ENCODE measurements at regions not wholly inside any gene's neighbourhood (a gene's known extent, or its start where the extent isn't known, plus 50 kb on each side); places are given as distances from the start of the nearest gene placed in this dataset.
A peak's percentile ranks its signal among the peaks of the same experiment; 100 is the strongest.

DNA sequence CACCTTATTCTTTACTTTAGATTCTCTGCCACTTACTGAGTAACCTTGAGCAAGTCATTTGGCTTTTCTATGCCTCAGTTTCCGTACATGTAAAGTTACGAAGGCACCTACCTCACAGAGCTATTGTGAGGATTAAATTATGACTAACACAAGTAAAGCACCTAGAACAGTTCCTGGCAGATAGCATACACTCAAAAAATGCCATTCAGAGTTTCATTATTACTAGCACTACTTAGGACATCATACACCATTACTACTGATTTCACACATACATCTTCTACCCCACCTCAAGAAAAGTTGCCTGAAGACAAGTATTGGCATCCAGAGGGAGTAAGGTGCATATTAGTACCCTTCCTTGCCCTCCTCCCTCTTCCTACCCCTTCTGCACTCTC, 107.8 kb downstream of the OGFRL1 start:
- no peak for DNase-seq (ENCODE audit: low spot score)

DNA sequence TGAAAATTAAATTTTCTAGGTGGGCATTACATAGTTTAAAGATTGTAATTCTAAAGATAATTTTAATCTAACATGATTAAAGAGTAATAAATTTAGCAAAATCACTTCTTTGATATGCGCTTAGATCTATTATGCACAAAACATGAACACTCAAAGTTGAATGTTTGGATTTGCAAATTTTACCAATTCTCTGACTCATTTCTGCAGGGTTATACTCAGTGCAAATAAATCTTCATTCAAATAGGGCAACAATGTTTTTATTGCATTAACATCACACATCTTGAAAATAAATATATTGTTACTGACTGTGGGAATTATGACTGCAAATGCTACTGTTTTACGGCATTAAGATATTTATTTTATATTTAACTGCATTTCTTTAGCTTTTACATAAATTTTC, 110.7 kb downstream of the OGFRL1 start:
- no peak for DNase-seq (ENCODE audit: low spot score)

DNA sequence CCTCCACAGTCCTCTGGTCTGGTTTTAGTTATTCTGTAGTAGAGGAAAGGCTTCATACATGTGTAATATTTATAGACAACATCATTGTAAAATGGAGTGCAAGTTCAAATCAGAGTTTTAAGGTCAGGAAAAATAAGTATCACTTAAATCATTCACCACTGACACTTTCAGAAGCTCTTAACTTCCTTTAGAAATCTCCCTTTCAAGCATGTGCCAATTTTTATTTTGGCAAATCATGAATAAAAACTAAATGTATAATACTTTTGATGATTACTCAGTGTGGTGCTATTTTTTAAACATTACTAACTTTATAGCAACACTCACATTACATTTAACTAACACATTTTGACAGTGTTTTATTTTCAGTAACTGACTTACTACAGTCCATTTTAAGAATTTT, 112.2 kb downstream of the OGFRL1 start:
- DNase-seq (ENCODE audit: low spot score), result no peak

DNA sequence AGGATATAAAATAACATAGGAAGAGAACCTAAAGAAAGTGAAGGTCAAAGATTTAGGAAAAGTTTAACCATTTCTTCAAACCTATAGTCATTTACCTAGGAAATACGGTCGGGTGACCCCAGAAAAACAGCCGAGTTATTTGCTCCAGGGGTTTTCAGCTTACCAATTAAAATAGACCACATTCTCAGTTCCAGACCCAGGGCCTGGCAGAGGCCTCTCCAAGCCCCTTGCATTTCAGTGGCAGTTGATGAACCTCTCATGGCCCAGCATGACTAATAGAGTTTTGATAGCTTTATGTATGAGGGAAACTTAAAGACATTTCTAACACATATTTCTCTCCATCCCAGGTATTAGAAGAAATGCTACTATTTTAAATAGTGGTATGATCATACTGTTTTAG, 113.5 kb downstream of the OGFRL1 start:
- no peak for DNase-seq (ENCODE audit: low spot score)

DNA sequence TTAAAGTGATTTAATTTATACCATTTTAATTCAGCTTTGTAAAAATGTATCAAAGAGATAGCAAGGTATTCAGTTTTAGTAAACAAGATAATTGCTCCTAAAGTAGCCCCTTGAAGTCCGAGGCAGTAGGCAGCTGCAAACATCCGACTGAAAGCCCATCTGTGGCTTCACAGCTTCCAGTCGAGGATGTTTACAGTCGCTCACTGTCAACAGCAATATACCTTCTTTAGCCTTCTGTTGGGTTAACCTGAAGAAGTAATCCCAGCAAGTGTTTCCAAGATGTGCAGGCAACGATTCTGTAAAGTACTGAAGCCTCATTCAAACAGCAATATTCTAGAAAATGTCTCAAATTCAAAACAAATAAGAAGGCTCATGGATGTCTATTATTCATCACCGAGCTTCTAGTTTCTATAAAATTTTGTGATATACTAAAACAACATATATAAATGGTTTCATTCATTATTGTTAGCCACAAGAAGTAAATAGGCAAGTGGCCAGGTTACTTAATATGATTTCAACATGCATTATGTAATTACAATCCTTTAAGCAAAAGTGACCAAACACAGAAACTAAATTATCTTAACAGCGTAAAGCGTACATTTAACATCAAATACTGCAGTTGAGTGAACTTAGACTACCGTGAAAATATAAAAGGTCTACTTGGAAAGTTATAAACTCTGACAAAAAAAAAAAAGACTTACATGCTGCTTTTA, 115.0 kb downstream of the OGFRL1 start:
- no peak for DNase-seq (ENCODE audit: low spot score)

DNA sequence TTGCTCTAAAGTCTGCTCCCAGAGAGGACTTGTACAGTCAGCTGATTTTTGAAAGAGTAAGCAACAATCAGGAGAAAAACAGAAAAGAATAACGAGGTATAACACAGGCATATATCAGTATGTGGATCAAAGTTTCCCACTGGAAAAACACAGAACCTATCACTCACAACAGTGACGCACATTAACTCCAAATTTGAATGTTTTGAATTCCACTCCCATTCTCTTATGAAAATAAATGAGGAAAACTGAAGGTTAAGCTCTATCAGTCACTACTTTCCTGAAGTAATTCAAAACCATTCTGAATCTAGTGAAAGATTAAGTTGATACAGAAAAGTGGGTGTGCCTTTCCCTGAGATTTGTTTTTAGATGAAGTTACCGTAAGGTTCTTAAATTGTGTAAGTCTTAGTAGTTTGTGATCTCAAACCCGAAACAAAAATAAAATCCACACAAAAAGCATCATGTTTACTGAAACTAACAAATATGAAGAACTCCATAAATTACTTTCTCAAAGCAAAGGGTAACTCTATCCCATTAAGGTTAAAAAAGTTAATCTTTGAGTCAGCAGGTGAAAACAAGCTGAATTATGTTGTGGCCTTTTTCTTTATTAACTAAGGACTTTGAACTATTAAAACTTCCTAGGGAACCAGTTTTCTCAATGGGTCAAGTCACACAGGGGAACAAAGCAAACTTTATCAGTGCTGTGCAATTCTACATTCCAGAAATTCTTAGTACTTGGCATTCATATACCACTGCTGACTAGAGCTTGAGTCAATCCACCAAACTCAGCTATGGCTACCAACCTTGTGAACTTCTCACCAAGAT, 115.7 kb downstream of the OGFRL1 start:
- no peak for DNase-seq (ENCODE audit: low spot score)

DNA sequence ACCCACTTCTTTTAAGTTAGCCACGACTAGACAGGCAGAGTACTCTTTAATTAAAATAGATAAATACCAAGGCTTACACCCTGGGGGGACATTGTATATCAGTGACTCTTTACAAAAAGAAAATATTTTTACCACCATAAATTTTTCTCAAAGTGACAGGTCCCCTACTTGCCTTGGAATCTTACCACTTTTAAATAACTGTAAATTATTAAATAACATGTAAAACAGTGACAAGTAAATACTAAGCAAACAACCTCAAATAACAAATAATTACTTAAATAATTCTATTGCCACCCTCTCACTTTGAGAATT, 116.3 kb downstream of the OGFRL1 start:
- no peak for DNase-seq (ENCODE audit: low spot score)

DNA sequence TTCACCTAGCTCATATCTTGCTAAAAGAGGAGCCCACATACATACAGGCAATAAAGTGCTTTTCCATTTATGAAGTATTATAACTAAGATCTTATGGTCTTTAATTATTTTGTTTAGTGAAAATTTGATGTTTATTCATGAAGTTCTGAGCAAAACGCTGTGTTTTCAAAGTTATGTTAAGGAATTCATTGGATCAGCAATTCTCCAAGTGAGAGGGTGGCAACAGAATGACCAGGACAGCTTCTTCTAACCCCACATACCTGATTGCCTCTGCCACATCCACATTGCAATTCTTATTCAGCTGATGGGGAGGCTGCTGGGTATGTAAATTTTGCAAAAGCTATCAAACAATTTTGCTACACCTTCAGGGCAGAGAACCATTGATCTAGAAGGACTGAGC, 116.8 kb downstream of the OGFRL1 start:
- no peak for DNase-seq (ENCODE audit: low spot score)

DNA sequence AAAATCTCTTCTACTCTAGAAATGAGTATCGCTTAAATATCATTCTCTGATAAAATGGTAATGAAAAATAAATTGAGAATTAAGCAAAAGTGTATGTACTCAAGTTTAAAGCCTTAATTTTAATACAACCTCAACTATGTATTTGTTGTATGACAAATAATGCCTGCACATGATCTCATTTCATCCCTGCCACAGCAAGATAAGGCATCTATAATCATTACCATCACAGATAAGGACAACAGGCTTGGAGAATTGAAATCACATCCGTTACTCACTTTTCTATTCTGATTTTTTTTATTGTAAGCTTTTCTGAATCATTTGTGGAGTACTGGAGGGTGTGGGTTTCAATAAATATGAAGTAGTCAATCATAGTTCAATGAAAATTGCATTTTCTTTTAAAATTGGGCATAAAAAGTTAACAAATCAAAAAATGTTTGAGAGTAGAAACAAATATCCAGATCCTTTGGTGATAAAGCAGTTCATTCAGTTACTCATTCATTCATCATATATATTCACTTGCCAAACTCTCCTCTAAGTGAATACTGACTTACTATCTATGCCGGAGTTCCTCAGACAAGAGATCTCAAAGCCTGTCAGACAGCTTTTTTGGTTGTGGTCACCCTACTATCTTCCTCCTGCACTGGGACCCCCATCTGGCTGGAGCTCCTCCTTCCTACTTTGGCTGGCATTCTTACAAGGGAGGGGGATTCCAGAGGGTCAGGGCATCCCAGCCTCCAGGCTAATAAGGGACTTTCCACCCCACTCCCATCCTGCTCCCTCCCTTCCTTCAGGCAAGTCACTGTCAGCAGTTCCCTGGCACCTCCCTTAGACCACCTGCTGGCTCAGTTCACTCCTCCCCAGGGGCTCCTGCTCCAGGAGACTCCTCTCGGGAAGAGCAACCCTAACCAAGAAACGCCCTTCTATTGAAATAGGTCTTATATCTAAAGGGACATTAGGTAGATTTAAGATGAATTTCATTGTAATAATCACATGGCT, 118.6 kb downstream of the OGFRL1 start:
- no peak for DNase-seq (ENCODE audit: low spot score)

DNA sequence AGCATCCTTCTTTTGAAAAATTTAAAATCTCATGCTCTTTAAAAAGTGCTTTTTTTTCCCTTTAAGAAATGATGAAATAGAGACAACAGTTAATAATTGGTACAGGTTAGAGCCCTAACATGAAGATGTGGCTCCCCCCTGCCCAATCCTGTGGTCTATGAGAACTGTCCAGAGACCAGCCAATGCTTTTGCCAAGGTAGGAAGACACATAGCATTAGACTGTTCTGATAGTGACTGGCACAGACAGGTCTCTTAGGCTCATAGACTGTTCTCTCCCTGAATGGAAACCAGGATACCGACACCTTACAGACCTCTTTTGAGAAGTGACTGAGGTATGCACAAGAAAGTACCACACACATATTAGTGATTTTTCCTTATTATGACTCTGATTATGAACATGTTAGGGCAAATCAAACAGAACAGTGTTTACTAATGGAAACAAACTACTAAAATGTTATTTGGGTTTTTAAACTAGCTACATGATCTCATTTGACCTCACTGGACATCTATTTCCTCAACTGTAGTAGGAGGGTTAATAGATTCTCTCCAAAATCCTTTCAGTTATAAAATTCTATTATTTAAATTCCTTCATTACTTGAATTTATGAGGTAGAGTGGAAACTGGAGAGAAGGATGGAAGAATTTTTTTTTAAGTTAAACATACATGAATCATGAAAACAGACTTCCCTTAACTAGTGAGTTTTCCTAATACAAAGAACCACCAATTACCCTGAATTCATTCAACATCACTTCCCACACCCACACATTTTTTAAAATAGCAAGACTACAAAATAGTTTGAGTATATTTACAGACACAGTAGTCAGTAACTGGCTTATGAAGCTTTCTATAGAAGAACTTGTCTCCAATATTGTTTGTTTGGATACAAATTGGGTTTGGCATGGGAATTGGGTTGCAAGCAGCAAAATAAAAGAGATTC, 120.4 kb downstream of the OGFRL1 start:
- DNase-seq (ENCODE audit: low spot score), result no peak

DNA sequence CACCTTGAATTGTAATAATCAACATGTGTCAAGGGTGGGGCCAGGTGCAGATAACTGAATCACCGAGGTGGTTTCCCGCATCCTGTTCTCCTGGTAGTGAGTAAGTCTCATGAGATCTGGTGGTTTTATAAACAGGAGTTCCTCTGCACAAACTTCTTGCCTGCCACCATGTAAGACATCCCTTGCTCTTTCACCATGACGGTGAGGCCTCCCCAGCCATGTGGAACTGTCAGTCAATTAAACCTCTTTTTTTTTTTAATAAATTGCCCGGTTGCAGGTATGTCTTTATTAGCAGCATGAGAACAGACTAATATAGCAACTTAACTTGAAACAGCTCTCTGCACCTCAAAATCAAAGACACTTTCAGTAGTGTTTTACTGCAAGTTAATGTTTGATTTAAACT, 121.6 kb downstream of the OGFRL1 start:
- DNase-seq (ENCODE audit: low spot score), result no peak

DNA sequence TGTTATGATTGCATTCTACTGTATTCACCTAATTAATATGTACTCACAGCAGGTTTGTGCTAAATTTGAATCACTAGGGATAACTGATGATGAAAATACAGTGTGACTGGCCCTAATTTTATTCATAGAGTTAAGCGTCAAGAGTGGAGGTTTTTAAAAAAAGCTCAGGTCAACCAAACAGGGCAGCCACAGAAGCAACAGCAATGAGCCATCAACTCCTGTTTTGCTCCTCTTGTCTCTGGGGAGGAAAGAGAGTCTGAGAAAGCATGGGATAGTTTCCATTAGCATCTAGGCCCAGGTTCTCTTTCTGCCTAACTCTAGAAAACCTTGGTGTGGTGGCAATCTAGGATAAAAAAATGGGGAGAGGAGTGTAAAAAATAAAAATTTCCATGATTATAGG, 122.1 kb downstream of the OGFRL1 start:
- no peak for DNase-seq (ENCODE audit: low spot score)

DNA sequence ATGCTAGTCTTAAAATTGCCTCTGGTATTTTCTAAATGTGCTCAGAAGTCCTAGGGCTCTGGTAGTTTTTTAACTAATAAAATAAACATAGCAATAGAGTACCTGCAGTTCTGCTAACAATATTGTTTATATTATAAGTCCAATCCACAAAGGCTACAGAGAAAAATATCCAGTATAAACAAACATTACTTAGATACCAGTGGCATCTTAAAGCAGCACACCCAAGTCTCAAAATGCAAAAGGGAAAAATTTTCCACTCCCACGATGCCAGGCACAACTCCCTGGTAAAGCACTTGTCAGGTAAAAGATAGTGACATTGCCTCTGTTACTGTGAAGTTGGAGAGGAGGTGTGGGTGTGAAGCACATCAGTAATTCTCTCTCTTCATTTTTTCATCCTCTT, 123.3 kb downstream of the OGFRL1 start:
- DNase-seq (ENCODE audit: low spot score), result no peak

DNA sequence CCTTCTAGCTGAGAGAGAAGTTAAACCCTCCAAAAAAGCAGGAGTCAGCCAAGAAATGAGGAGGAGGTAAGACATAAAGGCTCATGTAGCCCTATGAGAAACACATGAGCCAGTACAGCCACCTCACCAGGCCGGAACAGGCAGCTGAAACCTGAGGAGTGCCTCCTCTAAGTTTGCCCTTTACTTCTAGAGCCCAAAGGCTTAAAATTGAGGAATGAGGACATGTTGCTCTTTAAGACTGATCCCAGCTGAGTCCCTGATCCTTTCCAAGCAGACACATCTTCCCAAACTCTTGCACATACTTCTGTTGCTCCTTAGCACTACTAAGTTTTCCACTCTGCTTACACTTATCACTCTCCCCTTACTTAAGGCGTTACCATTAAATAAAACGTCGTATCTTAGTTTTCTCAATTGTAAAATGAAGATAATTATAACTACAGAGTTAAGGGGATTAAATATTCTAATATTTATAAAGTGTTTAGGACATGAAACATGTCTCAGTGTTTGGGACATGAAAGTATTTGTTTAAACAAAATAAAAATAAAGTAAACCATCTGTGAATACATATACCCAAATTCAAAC, 124.0 kb downstream of the OGFRL1 start:
- DNase-seq (ENCODE audit: low spot score), result no peak

DNA sequence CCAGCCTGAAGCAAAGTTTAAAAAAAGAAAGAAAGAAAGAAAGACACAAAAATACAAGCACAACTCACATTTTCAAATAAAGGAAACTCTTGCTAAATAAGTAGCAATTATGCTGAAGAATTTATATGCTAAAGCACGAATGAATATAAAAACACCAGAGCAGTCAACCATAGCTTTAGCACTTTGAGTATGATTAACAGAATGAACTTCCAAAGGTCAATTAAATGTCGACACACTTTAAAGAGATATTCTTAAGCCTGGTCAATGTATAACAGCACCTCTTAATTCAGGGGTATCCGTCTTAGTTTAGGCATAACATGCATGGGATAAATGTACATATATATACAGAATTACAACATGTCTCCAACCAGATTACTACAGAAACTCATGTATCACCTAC, 125.9 kb downstream of the OGFRL1 start:
- DNase-seq (ENCODE audit: low spot score), result no peak

DNA sequence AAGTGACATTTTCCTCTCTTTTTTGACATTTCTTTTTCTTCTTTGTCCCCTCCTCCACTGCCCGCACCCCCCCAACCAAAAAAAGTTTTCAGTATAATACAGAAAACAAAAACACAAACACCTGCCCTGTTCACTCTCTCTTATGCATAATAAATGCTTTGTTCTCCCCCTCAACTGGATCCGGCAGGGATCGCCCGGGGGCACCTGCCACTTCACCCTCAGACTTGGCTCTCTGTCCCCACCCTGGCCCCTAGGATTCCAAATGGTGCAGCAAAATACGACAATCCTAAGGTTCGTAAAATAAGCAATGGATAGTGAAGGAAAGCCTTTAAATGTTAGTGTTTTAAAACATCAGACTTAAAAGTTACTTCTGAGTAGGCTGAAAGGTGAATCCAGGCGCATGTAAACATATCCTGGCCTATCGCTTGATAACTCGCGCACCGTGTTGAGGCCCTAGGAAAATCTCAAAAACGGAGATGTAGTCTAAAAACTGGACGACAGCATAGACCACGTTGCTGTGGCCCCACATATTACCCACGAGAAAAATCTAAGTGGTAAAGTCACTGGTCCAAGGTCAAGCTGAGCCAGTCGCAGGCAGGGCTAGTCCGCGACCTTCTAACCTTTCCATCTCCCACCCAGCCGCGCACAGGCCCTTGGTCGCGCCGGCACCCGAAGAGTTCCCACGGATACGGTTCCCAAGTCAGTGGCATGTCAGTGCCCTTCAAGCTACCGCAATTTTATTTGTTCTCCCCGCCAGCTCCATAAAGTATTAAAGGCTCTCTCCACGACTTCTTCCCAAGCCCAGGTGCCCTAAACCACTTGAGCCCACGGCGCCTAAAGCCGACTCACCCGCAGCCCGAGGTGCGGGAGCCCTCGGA, 130.8 kb downstream of the OGFRL1 start:
- no peak for DNase-seq (ENCODE audit: low spot score)

DNA sequence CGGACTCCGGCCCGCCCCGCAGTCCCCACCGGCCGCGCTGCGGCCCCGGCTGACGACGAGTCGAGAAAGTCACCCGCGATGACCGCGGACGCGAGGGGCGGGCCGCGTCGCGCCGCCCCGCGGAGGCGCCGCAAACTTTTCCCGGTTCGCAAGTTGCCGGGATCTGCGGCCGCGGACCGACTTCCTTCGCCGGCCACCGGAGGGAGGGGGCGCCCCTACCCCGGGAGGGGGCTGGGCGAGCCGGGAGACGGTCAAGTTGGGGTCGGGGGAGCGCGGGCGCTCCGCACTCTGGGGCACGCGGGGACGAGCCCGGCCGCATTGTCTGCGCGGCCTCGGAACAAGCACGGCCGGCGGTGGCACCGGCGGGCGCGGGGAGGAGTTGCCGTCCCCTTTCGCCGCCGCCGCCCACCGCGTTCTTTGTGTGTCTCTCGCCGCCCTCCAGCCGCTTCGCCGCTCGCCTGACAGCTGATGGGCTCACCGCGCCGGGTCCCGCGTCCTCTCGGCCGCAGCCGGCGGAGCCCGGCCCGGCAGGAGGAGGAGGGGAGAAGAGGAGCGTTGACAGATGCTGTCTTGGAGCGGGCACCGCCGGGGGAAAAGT, 131.6 kb downstream of the OGFRL1 start:
- DNase-seq (ENCODE audit: low spot score), result no peak

DNA sequence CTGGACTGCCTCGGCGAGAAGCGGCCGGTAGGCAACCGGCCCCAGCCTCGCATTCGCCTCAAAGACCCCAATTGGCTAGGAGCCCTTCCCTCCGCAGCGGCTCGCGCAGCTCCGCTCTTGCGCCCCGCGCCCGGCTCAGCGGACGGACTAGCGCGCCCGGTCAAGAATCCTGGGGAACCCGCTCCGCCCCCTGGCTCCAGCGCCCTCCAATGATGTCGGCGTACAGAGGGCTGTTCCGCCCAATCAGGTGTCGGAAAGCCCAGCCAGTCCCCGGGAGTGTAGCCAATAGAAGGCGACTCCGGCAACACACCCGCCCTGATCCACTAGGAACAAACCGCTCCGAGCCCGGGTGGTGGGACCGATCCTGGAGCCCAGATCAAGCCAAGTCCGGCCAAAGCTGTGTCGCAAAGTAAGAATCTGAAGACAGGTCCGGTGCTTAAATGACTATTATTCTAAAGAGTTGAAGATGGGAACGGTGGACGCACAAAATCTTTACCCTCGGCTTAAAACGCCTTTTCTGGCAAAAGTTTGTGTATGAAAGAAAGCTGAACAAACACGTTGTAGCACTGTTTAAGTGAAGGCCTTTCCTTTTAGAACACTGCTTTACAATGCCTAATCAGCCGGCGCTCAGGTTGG, 132.2 kb downstream of the OGFRL1 start:
- DNase-seq (ENCODE audit: low spot score), result peak; percentile 96

DNA sequence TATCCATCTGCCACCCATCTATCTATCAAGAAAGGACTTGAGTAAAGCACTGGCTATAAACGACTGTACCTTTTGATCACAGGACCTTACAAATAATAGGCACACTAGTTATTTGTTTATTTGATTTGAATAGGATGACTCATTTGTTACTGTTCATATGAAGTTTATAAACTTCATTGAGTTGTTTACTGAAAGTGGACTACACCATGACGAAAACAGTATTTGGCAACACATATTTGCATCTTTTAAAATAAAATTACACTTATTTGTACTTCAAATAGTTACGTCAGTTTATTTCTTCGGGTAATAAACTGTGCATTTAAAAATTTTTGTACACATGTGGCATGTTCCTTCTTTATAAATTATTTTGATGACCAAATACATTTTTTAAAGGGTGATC, 133.0 kb downstream of the OGFRL1 start:
- DNase-seq (ENCODE audit: low spot score), result no peak

All from left forelimb (tissue), 1 donor.